Adrenal gland (tissue), 9 donors: ENCODE measurements at regions not wholly inside any gene's neighbourhood (a gene's known extent, or its start where the extent isn't known, plus 50 kb on each side); places are given as distances from the start of the nearest gene placed in this dataset.

Source experiments
- DNase-seq, 7 donors: peaks; one replicate each; pipeline ENCODE4 v3.0.0-alpha.2; 2019 to 2020
- H3K27ac ChIP-seq, 5 donors: fragments of 200-600 bp; sonication (generic) in 4 of 5; 1 replicate in 3 of 5; 2 replicates in 2 of 5; pipeline versions ENCODE4 v1.5.1 to v1.8.0; 2016 to 2020; ENCODE audit warnings: mild to moderate bottlenecking in 1 of 5
- H3K27me3 ChIP-seq: fragments of 200-600 bp; 2 replicates; pipeline ENCODE4 v1.8.0; 2021
- H3K36me3 ChIP-seq, 2 donors: fragments of 200-600 bp; replicated peaks in 1 of 2; 1 replicate in 1 of 2; 2 replicates in 1 of 2; pipeline versions ENCODE4 v1.5.1 to v1.8.0; 2018 to 2022
- H3K4me1 ChIP-seq, 2 donors: fragments of 200-600 bp; replicated peaks in 1 of 2; 1 replicate in 1 of 2; 2 replicates in 1 of 2; pipeline versions ENCODE4 v1.5.1 to v1.8.0; 2018 to 2021
- H3K4me3 ChIP-seq, 4 donors: fragments of 200-600 bp; sonication (generic) in 3 of 4; one replicate each; pipeline ENCODE4 v1.5.1; 2016 to 2018
- H3K9me3 ChIP-seq, 3 donors: fragments of 200-600 bp; sonication (generic) in 1 of 3; replicated peaks in 1 of 3; 1 replicate in 2 of 3; 2 replicates in 1 of 3; pipeline versions ENCODE4 v1.5.1 to v1.8.0; 2016 to 2021
- POLR2A ChIP-seq, 2 donors: fragments of 450-650 bp; IDR thresholded peaks; one replicate each; pipeline ENCODE4 v1.6.1; 2017; ENCODE audit warnings: antibody characterized with exemption in 2 of 2, mild to moderate bottlenecking in 2 of 2, moderate library complexity in 1 of 2
- WGBS, 4 donors: extraction: QIAGEN DNeasy Blood & Tissue Kit in 2 of 4; methylation state at CpG; one replicate each; pipeline versions ENCODE4 v1.1.5 to v1.1.7; 2013 to 2017; 5-methylcytosine and 5-hydroxymethylcytosine counted together
- intact Hi-C, 2 donors: fragments of 100-400 bp; cut with DNase I; formaldehyde crosslinking; loops; one replicate each; pipeline versions ENCODE4 v1.14.1 to v1.15.0; 2022 to 2023
- TF ChIP-seq, protein P1 (sequence below), 6 experiments: fragments of 450-650 bp in 4 of 6; fragments of 200-600 bp in 2 of 6; sonication (generic) in 1 of 6; IDR thresholded peaks; 1 replicate in 5 of 6; 2 replicates in 1 of 6; pipeline versions ENCODE4 v1.5.1 to v1.8.0; 2016 to 2021; ENCODE audit warnings: antibody characterized with exemption in 6 of 6, mild to moderate bottlenecking in 2 of 6, moderate library complexity in 1 of 6
- donor health status: healthy with polysubstance abuse.
- donor health status: Bipolar disorder and iron deficiency.
- donor health status: DM: yes; HTN: yes; CAD: no.
- donor health status: DM: no; HTN: no; CAD: no.
- donor health status: DM: no; HTN: no; CAD: no.

GRCh38 chr10:128694851-128695725 lies 568.9 kb upstream of the MKI67 start:
- Histone ChIP-seq H3K9me3 (no peaks in the 10 kb centered on the region), H3K27ac (no peak overlapping the region), H3K27me3 (peaks cover 5% of the 10 kb centered on the region), H3K36me3 (no peaks in the 10 kb centered on the region), H3K4me1 (no peaks in the 10 kb centered on the region), H3K4me3 (no peak overlapping the region)
- intact Hi-C loops, result no loop called here
- TF ChIP-seq, protein P1, sequence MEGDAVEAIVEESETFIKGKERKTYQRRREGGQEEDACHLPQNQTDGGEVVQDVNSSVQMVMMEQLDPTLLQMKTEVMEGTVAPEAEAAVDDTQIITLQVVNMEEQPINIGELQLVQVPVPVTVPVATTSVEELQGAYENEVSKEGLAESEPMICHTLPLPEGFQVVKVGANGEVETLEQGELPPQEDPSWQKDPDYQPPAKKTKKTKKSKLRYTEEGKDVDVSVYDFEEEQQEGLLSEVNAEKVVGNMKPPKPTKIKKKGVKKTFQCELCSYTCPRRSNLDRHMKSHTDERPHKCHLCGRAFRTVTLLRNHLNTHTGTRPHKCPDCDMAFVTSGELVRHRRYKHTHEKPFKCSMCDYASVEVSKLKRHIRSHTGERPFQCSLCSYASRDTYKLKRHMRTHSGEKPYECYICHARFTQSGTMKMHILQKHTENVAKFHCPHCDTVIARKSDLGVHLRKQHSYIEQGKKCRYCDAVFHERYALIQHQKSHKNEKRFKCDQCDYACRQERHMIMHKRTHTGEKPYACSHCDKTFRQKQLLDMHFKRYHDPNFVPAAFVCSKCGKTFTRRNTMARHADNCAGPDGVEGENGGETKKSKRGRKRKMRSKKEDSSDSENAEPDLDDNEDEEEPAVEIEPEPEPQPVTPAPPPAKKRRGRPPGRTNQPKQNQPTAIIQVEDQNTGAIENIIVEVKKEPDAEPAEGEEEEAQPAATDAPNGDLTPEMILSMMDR (IDR thresholded peaks at IDR 0.05), result no peak
- no peak for TF ChIP-seq POLR2A (IDR thresholded peaks at IDR 0.05)
- DNase-seq, result no peak
- WGBS, 4 donors, result 83 to 91% (median 88%) methylated on average over 17 of the region's 17 CpGs

DNA sequence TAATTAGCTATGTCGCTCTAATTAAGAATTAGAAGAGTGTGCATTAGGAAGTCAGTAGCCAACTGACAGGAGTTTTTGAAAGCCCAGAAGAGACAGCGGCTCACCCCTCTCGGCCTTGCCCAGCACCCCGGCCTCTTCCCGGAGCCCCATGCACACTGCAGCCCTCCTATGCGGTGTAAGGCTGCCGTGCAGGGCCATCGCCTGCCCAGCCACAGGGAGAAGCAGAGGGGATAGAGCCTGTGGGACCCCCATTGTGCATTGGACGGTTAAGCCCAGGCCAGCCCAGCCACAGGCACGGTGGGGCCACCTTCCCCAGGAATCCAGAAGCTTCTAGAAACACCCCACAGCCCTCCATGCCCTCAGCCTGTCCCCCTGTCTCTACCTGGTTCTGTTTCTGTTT lies 569.7 kb upstream of the MKI67 start:
- no peak for TF ChIP-seq POLR2A (IDR thresholded peaks at IDR 0.05)
- TF ChIP-seq, protein P1 (IDR thresholded peaks at IDR 0.05), result no peak
- Histone ChIP-seq H3K36me3 (no peaks in the 10 kb centered on the region), H3K4me3 (no peak overlapping the region), H3K4me1 (no peaks in the 10 kb centered on the region), H3K27me3 (peaks cover 5% of the 10 kb centered on the region), H3K27ac (no peak overlapping the region), H3K9me3 (no peaks in the 10 kb centered on the region)
- intact Hi-C loops, result no loop called here
- DNase-seq, result no peak
- 74 to 83% (median 81%) methylated on average over 8 to 10 of the region's 10 CpGs for WGBS, 4 donors

DNA sequence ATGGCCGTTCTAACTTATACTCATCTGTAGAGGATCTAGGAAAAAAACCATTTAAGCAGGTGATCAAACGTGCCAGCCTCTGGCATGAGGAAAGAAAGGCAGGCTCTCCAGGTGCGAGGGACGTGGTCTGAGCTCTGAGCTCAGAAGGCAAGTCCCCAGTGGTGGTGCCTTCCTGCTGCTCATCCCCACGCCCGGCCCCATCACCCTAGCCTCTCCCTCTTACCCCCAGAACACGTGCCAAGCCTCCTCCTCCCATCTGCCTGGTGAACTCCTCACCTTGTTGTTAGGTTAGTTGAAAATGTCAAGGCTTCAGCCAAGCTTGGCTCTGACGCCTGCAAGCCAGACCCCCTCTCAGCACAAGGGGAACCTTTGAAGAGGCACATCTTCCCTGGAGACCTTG lies 571.2 kb upstream of the MKI67 start:
- intact Hi-C loops, result no loop called here
- H3K4me3 ChIP-seq, result no peak overlapping the region
- TF ChIP-seq, protein P1 (IDR thresholded peaks at IDR 0.05), result no peak
- TF ChIP-seq POLR2A (IDR thresholded peaks at IDR 0.05), result no peak
- 61 to 73% (median 69%) methylated on average over 7 to 8 of the region's 8 CpGs for WGBS, 4 donors
- no peaks in the 10 kb centered on the region for H3K36me3 ChIP-seq
- H3K27ac ChIP-seq, result no peak overlapping the region
- DNase-seq, result no peak
- peaks cover 5% of the 10 kb centered on the region for H3K27me3 ChIP-seq
- no peaks in the 10 kb centered on the region for H3K9me3 ChIP-seq
- no peaks in the 10 kb centered on the region for H3K4me1 ChIP-seq

GRCh38 chr10:128701381-128701780 lies 575.2 kb upstream of the MKI67 start:
- no peak for TF ChIP-seq POLR2A (IDR thresholded peaks at IDR 0.05)
- TF ChIP-seq, protein P1 (IDR thresholded peaks at IDR 0.05), result no peak
- no peak for DNase-seq
- H3K9me3 ChIP-seq, result no peaks in the 10 kb centered on the region
- WGBS, 4 donors, result 45 to 74% (median 47%) methylated on average over 4 of the region's 4 CpGs
- peaks cover 5% of the 10 kb centered on the region for H3K27me3 ChIP-seq
- intact Hi-C loops, result no loop called here
- H3K4me1 ChIP-seq, result no peaks in the 10 kb centered on the region
- no peak overlapping the region for H3K27ac ChIP-seq
- H3K36me3 ChIP-seq, result no peaks in the 10 kb centered on the region
- no peak overlapping the region for H3K4me3 ChIP-seq
